Dedifferentiated amniotic fluid mesenchymal stem cell (primary cell): ENCODE measurements at regions not wholly inside any gene's neighbourhood (a gene's known extent, or its start where the extent isn't known, plus 50 kb on each side); places are given as distances from the start of the nearest gene placed in this dataset.
"Not testable (repeated sequence)": the region's sequence is repeated elsewhere in the genome, so short reads cannot be mapped to it uniquely, and the experiment has no call there.

Experiments
- DNase-seq: peaks from one replicate; pipeline ENCODE4 v3.0.0-alpha.2; 2016; ENCODE audit errors: extremely low spot score

DNA sequence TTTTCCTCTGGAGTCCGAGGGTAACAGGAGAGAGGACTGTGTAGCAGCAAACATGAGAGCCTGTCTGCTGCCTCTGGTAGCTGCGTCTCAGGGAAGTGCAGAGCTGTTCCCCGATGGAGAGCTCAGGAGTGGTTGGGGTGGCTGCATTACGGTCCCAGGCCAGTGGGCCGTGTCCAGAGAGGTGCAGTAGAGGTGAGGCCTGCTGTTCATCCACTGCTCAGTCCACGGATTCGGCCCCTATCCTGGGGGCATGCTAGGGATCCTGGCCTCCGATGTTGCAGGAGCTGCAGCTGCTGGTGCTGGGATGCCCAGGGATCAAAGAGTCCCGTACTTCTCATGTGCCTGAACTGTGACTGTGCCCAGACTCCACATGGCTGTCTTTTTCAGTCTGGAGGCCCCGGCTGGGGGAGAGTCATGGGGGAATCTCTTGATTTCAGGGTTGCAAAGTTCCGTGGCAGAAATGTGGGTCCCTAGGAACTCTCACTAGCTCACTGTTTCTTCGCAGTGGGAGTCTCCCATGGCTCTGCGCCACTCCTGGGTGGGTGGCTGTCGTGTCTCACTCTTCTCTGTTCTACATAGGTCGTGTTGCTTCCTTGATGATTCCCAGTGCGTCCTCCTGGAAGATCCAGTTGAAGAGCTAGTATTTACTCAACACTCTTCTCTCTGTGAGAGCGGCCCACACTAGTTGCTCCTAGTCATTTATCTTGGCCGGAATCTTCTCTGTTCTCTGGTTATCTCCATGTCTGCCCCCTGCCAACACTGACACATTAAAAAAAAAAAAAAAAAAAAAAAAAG, 109.5 kb upstream of the CENPE start:
- DNase-seq = no peak

DNA sequence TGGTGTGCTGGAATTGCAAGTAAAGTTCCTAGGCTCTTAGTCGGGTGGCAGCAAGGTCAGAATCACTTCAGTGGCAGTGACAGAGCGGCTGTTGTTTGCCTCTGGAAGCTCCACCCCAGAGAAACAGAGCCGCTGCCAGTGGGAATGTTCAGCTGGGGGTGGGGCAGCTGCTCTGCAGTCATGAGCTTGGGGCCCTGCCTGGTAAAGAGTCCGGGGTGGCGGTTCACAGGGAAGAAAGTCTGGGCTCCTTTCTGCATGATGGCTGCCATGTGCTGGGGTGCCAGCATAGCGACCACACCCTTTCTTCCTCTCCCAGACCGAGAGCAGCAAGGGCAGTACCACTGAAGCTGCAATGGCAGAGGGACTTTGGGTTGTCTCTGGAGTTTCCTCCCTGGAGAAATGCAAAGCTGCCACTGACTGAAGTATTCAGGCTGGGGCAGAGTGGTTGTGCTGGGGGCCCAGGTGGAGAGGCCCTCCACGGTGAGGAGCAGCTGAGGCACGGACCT, 108.8 kb upstream of the CENPE start:
- DNase-seq = no peak

DNA sequence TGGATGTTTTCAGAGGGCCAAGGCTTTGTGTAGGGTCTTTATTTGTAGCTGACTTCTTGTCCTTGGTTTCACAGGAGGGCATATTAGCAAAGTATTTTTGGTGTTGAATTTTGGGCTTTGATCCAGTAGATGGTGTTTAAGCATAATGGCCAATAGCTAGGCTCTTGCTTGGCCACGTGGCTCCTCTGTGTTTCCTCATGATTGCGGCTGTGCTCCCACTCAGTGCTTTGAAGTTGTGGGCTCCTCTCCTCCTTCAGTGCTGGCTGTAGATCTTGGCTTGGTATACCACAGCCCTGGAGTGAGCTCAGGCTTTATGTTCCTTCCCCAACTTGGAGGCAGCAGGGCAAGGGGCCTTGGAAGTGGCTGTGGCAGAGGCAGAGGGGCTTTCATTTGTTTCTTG, 107.2 kb upstream of the CENPE start:
- no peak for DNase-seq

DNA sequence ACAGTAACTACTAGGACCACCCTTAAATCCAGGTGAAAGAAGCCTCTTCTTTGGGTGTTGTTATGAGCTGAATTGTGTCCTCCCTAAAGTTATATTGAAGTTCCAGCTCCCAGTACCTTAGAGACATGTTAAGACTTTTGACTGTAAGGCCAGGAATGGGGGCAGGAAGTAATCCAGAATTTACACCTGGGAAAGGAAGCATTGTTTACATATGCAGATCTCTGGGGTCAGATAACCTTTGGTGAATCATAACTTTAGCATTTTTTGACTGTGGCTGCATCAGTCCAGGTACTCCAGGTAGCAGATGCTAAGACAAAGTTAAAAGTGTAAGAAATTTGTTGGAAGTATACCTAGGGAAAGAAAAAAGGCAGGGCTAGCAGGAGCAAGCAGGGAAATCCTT, 104.9 kb upstream of the CENPE start:
- DNase-seq = no peak

DNA sequence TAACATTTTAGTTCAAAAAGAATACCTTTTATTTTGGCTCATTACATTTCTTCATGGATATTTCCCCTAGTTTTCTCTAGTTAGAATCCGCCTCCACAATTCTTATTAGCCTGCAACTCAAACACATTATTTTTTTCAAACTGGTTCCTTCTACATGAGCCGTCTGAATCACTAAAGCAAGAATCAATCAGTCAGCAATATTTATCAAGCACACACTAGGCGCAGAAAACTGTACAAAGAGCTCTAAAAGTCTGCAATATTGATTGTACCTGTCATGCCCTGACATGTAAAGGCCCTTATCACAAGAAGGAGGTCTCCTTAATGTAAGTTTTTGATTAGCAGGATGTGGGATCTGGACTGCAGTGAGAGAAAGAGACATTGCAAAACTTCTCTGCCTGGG, 94.8 kb upstream of the CENPE start:
- no peak for DNase-seq

DNA sequence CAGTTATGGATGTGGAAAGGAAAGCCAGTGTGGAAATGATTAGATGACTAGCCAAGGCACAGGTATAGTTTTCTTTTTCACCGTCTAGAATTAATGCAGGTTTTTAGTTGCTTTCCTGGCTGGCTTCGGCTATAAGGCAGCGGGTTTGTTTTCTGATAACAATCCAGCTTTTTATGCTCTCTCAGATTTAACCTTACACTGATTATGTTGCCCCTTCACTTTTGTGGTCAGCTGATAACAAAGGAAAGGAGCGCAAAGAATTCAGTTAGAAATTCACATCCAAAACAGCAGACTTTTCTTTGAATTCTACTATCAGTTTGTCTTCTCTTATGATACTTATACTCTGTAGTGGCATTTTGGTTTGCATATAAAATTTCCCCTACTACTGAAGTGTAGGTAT, 94.2 kb upstream of the CENPE start:
- no peak for DNase-seq

DNA sequence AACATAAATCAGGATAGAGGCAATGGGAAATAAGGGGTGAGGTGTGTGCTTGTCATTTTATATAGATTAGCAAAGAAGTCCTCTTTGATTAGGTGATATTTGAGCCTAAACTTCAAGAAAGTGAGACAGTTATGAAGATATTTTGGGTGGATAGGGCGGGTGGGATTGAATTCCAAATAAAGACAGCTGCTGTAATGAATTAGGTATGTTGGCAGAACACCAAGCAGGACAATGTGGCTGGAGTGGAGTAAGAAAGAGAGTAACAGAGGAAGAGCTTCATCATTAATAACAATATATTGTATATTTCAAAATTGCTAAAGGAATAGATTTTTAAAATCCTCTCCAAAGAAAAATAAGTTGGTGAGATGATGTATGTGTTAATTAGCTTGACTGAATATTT, 91.0 kb upstream of the CENPE start:
- no peak for DNase-seq

DNA sequence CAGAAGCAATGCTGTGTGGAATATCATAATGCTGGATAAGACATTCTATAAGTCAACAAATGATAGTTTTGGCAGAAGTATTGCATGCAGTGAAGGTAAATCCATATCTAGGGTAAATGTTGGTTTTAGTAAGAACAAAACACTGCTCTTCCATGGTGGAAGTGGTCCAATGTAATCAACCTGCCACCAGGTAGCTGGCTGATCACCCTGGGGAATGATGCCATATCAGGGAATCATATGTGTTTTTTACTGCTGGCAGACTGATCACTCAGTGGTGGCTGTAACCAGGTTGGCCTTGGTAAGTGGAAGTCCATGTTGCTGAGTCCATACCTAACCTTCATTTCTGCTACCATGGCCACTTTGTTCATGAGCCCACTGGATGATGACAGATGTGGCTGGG, 74.0 kb upstream of the CENPE start:
- DNase-seq = no peak

DNA sequence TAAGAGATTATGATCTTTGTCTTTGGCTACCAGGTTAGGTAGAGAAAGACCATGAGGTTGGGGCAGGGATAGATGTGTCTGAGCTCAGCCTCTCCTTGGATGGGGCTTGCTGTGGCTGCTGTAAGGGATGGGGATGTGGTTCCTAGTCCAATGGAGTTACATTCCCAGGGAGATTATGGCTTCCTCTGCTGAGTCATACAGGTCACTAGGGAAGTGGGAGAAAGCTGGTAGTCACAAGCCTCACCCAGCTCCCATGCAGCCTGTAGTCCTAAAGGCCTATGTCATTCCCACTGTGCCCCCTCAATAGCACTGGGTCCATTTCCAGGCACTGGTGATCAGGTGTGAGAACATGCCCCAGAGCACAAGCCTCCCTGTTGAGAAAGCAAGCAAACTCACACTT, 70.6 kb upstream of the CENPE start:
- no peak for DNase-seq

DNA sequence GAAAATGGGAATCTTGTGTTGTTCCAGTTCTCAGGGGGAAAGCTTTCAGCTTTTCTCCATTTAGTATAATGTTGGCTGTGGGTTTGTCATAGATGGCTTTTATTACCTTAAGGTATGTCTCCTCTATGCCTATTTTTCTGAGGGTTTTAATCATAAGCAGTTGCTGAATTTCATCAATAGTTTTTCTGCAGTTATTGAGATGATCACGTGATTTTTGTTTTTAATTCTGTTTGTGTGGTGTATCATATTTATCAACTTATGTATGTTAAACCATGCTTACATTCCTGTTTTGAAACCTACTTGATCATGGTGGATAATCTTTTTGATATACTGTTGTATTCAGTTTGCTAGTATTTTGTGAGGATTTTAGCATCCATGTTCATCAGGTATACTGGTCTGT, 66.8 kb upstream of the CENPE start:
- DNase-seq = no peak

DNA sequence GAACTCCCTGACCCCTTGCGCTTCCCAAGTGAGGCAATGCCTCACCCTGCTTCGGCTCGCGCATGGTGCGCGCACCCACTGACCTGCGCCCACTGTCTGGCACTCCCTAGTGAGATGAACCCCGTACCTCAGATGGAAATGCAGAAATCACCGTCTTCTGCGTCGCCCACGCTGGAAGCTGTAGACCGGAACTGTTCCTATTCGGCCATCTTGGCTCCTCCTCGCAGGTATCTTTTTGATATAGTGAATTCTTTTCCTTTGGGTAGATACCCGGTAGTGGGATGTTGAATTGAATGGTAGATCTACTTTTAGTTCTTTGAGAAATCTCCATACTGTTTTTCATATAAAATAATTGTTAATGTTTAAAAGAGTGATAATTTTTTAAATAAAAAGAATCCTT, 57.9 kb upstream of the CENPE start:
- DNase-seq = not testable (repeated sequence)
